ENCODE measurements at regions not wholly inside any gene's neighbourhood (a gene's known extent, or its start where the extent isn't known, plus 50 kb on each side); places are given as distances from the start of the nearest gene placed in this dataset.

DNA sequence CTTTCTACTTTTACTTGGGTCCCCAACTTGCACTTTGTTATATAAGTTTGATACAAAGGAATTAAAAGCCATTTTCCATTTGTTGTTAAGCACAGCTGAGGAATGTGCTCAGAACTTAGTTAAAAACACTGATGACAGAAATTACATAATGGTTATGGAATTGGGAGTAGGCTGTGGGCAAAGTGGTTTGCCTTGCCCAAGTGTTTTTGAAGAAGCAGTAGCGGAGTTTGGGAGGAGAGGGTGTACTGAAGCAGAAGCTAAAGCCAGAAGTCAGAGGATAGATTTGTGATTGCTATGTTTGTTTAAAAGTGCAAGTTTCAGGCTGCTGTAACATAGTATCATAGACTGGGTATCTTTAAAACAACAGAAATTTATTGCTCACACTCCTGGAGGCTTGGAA is 391.8 kb downstream of the DUSP10 start:
- TF ChIP-seq MAX (IDR thresholded peaks at IDR 0.05; ENCODE audit: low read depth) = no peak
- no peak for TF ChIP-seq IRF3 (IDR thresholded peaks at IDR 0.05; ENCODE audit: low read depth, low read length)
